ENCODE measurements at regions not wholly inside any gene's neighbourhood (a gene's known extent, or its start where the extent isn't known, plus 50 kb on each side); places are given as distances from the start of the nearest gene placed in this dataset.

DNA sequence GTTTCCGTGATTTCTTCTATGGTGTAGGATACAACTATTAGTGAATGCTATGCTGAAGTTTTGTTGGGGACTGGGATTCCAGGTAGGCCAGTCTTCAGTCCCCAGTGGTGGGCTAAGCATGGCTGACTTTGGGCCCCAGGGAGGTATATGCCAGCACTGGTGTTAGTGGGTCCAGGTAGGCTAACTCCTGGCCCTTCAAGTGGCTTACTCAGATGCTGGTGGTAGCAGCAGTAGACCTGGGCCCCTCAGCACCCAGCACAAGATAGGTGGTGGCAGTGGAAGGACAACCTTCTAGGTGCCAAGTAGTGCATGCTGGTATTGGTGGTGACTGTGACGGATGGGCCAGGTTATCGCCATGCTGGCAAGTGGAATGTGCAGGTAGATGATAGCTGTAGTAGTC lies 955.1 kb downstream of the TMTC2 start:
- no peak for TF ChIP-seq ZFX (IDR thresholded peaks at IDR 0.05)
- TF ChIP-seq, protein P1, sequence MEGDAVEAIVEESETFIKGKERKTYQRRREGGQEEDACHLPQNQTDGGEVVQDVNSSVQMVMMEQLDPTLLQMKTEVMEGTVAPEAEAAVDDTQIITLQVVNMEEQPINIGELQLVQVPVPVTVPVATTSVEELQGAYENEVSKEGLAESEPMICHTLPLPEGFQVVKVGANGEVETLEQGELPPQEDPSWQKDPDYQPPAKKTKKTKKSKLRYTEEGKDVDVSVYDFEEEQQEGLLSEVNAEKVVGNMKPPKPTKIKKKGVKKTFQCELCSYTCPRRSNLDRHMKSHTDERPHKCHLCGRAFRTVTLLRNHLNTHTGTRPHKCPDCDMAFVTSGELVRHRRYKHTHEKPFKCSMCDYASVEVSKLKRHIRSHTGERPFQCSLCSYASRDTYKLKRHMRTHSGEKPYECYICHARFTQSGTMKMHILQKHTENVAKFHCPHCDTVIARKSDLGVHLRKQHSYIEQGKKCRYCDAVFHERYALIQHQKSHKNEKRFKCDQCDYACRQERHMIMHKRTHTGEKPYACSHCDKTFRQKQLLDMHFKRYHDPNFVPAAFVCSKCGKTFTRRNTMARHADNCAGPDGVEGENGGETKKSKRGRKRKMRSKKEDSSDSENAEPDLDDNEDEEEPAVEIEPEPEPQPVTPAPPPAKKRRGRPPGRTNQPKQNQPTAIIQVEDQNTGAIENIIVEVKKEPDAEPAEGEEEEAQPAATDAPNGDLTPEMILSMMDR (conservative IDR thresholded peaks at IDR 0.05) = no peak
- no peak overlapping the region for H3K27ac ChIP-seq

DNA sequence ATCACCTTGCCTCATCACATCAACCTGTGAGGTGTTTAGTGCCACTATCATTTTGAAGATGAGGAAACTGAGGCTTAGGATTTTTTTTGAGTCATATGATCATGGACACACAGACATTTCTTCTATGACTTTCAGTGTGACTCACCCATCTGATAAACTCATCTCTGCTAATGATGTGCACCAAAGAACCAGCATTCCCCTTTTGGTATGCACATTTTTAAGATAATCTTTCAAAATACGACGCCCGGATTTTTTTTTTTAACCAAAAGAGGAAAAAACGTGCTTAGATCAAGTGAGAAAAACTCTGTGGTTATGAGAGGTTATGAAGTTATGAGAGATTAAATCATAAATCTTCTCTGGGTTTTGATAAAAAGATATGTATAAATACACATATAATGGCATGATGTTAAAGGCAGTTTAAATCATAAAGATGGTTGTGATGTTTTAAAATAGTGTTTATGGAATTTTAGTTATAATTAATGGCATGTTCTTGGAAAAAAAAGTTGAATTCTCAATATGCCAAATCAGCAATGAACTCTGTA lies 948.1 kb downstream of the TMTC2 start:
- TF ChIP-seq, protein P1 (conservative IDR thresholded peaks at IDR 0.05) = no peak
- no peak for TF ChIP-seq ZFX (IDR thresholded peaks at IDR 0.05)
- no peak overlapping the region for H3K27ac ChIP-seq

GRCh38 chr12:83630526-83630925 lies 943.8 kb downstream of the TMTC2 start:
- H3K27ac ChIP-seq = no peak overlapping the region
- no peak for TF ChIP-seq ZFX (IDR thresholded peaks at IDR 0.05)
- TF ChIP-seq, protein P1 (conservative IDR thresholded peaks at IDR 0.05) = no peak

DNA sequence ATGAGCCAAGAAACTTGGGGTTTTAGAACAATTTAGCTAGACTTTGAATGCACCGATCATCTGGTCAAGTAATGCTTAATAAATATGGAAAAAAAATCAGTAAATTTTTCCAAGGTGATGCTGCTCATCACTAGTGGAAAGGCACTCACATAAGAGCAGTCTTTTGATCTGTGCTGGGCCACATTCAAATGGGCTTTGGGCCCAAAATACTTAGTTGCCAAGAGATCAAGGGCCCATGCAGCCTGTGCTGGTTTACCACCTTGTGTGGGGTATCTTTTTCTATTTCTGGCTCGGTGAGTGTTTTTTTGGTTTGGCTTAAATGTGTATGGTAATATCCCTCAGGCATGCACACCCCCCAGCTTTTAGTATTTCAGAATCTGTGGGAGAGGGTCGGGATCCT lies 943.2 kb downstream of the TMTC2 start:
- no peak overlapping the region for H3K27ac ChIP-seq
- TF ChIP-seq, protein P1 (conservative IDR thresholded peaks at IDR 0.05) = no peak
- TF ChIP-seq ZFX (IDR thresholded peaks at IDR 0.05) = no peak

- H3K27ac ChIP-seq = no peak overlapping the region
- no peak for TF ChIP-seq ZFX (IDR thresholded peaks at IDR 0.05)
- TF ChIP-seq, protein P1 (conservative IDR thresholded peaks at IDR 0.05) = no peak
Observed at GRCh38 chr12:83622205-83622604, 935.5 kb downstream of the TMTC2 start.

GRCh38 chr12:83619973-83620372 lies 933.3 kb downstream of the TMTC2 start:
- no peak for TF ChIP-seq ZFX (IDR thresholded peaks at IDR 0.05)
- TF ChIP-seq, protein P1 (conservative IDR thresholded peaks at IDR 0.05) = no peak

DNA sequence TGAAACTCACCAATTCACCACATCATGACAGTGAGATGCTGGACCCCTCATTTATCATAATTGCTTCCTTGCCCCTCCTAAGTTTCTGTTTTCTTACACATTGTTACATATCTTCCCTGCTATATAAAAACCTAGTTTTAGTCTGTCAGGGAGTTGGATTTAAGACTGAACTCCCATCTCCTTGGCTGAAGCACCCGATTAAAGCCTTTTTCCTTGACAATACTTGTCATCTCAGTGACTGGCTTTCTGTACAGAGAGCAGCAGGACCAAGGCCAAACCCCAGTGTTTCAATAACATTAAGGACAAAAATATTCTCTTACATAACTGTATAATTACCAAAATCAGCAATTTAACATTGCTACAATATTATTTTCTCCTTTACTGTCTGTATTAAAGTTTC lies 928.4 kb downstream of the TMTC2 start:
- no peak overlapping the region for H3K27ac ChIP-seq
- TF ChIP-seq, protein P1 (conservative IDR thresholded peaks at IDR 0.05) = no peak
- TF ChIP-seq ZFX (IDR thresholded peaks at IDR 0.05) = no peak

More at GRCh38 chr12:83619973-83620372, 933.3 kb downstream of the TMTC2 start:
- no peak overlapping the region for H3K27ac ChIP-seq
